ENCODE measurements at regions not wholly inside any gene's neighbourhood (a gene's known extent, or its start where the extent isn't known, plus 50 kb on each side); places are given as distances from the start of the nearest gene placed in this dataset.

DNA sequence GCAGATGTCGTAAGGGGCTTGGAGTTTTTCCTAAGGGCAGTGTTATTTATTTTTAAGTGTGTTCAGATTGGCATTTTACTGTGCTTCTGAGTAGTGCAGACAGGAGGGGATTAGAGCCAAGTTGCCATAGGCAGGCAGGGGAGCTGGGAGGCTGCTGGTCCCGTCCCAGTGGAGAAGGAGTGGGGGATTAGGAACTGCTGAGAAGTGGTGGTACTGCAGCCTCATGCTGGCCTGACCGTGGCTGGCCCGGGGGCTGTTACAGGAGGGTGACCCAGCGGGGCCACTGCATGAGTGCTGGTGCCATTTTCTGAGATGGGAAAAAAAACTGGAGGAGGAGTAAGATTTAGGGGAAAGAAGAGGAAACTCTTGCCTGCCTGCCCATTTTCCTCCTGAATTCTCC is 52.3 kb upstream of the DLK1 start:
- TF ChIP-seq, protein P1, sequence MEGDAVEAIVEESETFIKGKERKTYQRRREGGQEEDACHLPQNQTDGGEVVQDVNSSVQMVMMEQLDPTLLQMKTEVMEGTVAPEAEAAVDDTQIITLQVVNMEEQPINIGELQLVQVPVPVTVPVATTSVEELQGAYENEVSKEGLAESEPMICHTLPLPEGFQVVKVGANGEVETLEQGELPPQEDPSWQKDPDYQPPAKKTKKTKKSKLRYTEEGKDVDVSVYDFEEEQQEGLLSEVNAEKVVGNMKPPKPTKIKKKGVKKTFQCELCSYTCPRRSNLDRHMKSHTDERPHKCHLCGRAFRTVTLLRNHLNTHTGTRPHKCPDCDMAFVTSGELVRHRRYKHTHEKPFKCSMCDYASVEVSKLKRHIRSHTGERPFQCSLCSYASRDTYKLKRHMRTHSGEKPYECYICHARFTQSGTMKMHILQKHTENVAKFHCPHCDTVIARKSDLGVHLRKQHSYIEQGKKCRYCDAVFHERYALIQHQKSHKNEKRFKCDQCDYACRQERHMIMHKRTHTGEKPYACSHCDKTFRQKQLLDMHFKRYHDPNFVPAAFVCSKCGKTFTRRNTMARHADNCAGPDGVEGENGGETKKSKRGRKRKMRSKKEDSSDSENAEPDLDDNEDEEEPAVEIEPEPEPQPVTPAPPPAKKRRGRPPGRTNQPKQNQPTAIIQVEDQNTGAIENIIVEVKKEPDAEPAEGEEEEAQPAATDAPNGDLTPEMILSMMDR (IDR thresholded peaks at IDR 0.05; ENCODE audit: low read depth, low read length), result no peak
- no peak for DNase-seq (ENCODE audit: extremely low read depth, low read depth)

DNA sequence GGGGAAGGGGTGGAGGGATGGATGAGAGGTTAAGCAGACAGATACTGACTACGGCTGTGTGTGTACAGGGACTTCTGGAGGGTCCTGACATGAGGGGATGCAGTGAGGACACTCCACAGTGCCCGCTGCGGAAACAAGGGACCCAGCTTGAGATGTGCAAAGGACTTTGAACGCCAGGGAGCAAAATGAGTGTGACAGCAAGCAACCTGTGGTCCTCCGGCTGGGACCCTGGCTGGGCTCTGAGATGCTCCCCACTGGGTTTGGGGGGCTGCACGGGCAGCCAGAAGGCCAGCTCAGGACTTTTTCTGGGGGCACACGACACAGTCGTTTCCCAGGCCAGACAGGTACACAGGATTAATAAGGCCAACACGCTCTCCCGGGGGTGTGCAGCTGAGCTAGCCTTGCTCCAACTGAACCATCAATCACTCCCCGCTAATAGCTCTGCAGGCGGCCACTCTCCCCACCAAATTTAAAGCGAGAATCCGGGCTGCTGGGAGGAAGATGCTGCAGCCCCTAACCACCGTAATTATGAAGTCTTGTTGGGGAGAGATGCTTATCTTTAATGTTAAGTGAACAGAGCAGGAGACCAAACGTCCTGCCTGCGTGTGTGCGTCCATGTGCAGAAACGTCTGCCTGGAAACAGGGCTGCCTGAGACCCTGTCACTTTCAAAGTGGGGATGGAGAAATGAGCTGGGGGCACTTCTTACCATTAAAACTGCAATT is 51.6 kb upstream of the DLK1 start:
- TF ChIP-seq, protein P1 (IDR thresholded peaks at IDR 0.05; ENCODE audit: low read depth, low read length), result no peak
- no peak for DNase-seq (ENCODE audit: extremely low read depth, low read depth)

DNA sequence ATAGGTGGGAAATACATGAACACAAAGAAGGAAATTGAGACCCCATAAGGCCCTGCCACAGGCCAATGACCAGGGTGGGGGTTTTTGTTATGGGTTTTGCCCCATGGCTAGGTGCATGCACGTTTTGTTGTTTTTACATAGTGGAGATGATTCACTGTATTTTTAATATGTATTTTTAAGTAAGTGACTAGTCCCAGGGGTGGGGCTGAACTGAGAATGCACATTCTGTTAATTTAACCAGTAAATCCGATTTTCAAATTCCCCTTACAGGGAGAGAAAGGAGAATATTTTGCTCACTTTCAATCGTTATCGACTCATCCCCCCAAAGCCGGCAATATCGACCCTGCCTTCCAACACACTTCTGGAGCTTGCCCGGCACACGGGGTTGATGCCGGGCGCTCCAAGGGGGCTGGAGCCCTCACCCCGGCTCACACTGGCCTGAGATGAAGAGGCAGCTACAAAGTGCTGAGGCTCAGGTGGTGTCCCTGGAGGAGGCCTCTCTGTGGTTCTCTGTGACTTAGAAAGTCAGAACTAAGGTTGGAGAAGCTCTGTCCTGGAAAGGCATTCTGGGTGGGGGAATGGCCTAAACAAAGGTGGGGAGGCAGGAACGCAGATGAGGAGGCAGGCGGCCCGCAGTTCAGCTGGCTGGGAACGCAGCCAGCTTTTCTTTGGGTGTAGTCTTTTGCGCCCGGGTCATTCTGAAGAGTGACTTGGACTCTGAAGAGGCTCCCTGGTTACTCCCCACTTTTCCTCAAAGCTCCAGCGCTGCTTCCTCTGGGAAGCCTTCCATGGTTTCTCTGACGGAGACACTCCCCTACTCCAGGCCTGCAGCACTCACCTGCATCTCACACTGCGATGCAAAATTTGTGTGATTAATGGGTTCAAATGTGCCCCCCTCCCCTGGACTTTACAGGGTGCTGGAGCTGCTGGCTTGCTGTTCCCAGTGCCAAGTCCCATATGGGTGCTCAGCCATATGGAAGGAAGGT is 50.7 kb upstream of the DLK1 start:
- TF ChIP-seq, protein P1 (IDR thresholded peaks at IDR 0.05; ENCODE audit: low read depth, low read length), result no peak
- DNase-seq (ENCODE audit: extremely low read depth, low read depth), result no peak

All from AG09319 (cell line).